ENCODE measurements at regions not wholly inside any gene's neighbourhood (a gene's known extent, or its start where the extent isn't known, plus 50 kb on each side); places are given as distances from the start of the nearest gene placed in this dataset.

DNA sequence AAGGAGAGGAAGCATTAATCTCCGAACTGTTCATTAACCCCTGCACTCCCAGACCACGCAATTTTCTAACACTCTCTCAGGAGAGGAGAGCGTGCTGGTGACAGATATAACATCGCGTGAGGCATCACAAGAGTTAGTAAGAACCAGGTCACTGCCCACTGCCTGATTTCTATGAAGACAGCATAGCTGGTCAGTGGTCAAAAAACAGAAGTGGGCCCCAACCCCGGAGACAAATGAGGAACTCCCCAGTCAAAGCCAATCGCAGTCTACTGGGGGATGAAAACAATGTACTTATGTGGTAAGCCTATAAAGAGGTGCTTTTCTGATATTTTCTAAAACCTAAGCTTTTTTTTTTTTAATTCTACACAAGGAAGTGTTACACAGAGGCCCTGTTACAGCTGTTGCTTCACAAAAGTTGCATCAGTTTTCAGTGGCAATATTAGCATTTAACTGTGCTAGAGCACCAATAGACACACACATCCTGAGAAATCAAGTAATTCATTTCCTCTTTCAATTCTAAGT, 231.8 kb upstream of the IRF2BP2 start:
- Histone ChIP-seq H3K27me3 (ENCODE audit: insufficient read depth, low read length) (no peaks in the 10 kb centered on the region), H3K4me3 (ENCODE audit: low read length) (no peak overlapping the region)

GRCh38 chr1:234841281-234841680, 231.3 kb upstream of the IRF2BP2 start:
- Histone ChIP-seq H3K27me3 (ENCODE audit: insufficient read depth, low read length) (no peaks in the 10 kb centered on the region), H3K4me1 (ENCODE audit: insufficient read depth, low read length) (peaks cover 89% of the 10 kb centered on the region), H3K9me3 (ENCODE audit: low read depth, low read length) (no peaks in the 10 kb centered on the region), H3K4me3 (ENCODE audit: low read length) (no peak overlapping the region)

More for the DNA sequence above, 231.8 kb upstream of the IRF2BP2 start:
- no peaks in the 10 kb centered on the region for H3K9me3 ChIP-seq (ENCODE audit: low read depth, low read length)
- H3K4me1 ChIP-seq (ENCODE audit: insufficient read depth, low read length): peaks cover 88% of the 10 kb centered on the region

DNA sequence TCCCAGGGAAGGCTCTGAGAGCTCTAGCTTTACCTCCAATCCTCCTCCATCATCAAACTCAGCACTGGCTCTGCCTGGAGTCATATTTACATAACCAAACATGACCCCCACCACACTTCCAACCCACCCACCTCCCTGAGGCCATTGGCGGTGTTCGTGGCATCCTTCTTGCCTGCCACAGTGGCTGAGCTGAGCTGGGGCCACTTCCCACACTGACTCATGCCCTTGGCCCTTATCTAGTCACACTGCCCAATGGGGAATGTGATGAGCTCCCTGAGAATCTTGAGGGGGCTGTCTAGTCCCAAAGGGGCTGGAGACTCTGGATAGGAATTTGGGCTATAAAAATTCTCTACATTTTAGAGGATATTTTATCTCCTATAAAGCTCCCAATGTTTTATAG, 230.9 kb upstream of the IRF2BP2 start:
- H3K27me3 ChIP-seq (ENCODE audit: insufficient read depth, low read length): no peaks in the 10 kb centered on the region
- H3K4me1 ChIP-seq (ENCODE audit: insufficient read depth, low read length): peaks cover 92% of the 10 kb centered on the region
- H3K4me3 ChIP-seq (ENCODE audit: low read length): no peak overlapping the region
- H3K9me3 ChIP-seq (ENCODE audit: low read depth, low read length): no peaks in the 10 kb centered on the region

DNA sequence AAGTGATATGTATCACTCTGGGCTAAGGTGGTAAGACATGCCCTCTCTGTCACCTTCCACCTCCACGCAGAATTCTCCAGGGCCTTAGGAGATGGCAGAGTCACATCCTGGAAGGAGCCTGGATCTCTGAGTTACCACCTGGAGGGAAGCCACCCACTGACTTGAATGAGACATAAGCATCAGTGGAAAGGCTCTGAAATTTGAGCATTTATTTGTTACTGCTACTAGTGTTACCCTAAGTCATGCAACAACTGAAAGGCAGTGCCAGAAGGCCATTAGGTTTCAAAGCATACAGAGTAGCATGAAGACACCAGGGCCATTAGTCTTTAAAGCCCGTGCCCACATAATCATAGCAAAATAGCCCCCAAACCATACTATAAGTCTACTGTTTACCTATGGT, 230.3 kb upstream of the IRF2BP2 start:
- Histone ChIP-seq H3K4me1 (ENCODE audit: insufficient read depth, low read length) (peaks cover 94% of the 10 kb centered on the region), H3K4me3 (ENCODE audit: low read length) (no peak overlapping the region), H3K9me3 (ENCODE audit: low read depth, low read length) (no peaks in the 10 kb centered on the region), H3K27me3 (ENCODE audit: insufficient read depth, low read length) (no peaks in the 10 kb centered on the region)

DNA sequence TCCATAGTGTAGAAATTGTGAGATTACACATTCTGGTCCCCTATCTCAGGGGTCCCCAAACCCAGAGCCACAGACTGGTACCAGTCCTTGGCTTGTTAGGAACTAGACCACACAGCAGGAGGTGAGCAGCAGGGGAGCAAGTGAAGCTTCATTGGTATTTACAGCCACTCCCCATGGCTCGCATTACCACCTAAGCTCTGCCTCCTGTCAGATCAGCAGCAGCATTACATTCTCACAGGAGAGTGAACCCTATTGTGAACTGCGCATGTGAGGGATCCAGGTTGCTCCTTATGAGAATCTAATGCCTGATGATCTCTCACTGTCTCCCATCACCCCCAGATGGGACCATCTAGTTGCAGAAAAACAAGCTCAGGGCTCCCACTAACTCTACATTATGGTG, 229.7 kb upstream of the IRF2BP2 start:
- Histone ChIP-seq H3K4me3 (ENCODE audit: low read length) (no peak overlapping the region), H3K4me1 (ENCODE audit: insufficient read depth, low read length) (peaks cover 90% of the 10 kb centered on the region), H3K9me3 (ENCODE audit: low read depth, low read length) (no peaks in the 10 kb centered on the region), H3K27me3 (ENCODE audit: insufficient read depth, low read length) (no peaks in the 10 kb centered on the region)

- Histone ChIP-seq H3K9me3 (ENCODE audit: low read depth, low read length) (no peaks in the 10 kb centered on the region), H3K4me1 (ENCODE audit: insufficient read depth, low read length) (peaks cover 82% of the 10 kb centered on the region), H3K27me3 (ENCODE audit: insufficient read depth, low read length) (no peaks in the 10 kb centered on the region), H3K4me3 (ENCODE audit: low read length) (no peak overlapping the region)
These were observed 228.8 kb upstream of the IRF2BP2 start for GRCh38 chr1:234838820-234839219.

- no peaks in the 10 kb centered on the region for H3K9me3 ChIP-seq (ENCODE audit: low read depth, low read length)
These were observed 228.2 kb upstream of the IRF2BP2 start for GRCh38 chr1:234838182-234838581.

GRCh38 chr1:234837713-234838112, 227.7 kb upstream of the IRF2BP2 start:
- H3K4me1 ChIP-seq (ENCODE audit: insufficient read depth, low read length): peaks cover 71% of the 10 kb centered on the region
- H3K9me3 ChIP-seq (ENCODE audit: low read depth, low read length): no peaks in the 10 kb centered on the region

More at GRCh38 chr1:234838182-234838581, 228.2 kb upstream of the IRF2BP2 start:
- Histone ChIP-seq H3K4me3 (ENCODE audit: low read length) (no peak overlapping the region), H3K27me3 (ENCODE audit: insufficient read depth, low read length) (no peaks in the 10 kb centered on the region), H3K4me1 (ENCODE audit: insufficient read depth, low read length) (peaks cover 75% of the 10 kb centered on the region)

DNA sequence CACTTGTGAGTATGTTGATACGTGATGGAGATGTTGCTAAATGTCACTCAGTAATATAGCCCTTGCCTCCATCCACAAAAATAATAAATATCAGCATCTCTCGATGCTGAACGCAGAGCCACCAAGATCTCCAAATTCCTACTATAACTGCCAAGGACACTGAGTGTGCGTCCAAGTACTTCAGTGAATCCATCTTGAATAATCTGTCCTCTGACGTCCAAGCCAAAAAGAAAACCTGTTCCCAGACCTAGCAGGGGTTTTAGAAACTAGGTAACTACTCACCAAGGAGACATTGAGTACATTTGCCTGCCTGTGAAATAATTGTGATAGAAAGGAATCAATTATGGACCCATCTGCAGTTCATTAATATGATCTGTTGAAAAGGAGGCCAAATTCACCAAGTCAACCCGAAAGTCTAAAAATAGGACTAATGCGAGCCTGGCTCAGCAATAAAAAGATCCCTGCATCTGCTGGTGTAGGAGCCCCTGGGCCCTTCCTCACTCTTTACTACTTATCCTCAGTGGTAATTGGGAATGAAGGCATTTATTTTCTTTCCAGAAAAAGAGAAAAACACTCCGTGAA, 226.9 kb upstream of the IRF2BP2 start:
- H3K4me3 ChIP-seq (ENCODE audit: low read length): no peak overlapping the region
- H3K4me1 ChIP-seq (ENCODE audit: insufficient read depth, low read length): peaks cover 65% of the 10 kb centered on the region
- H3K27me3 ChIP-seq (ENCODE audit: insufficient read depth, low read length): no peaks in the 10 kb centered on the region
- no peaks in the 10 kb centered on the region for H3K9me3 ChIP-seq (ENCODE audit: low read depth, low read length)

More at GRCh38 chr1:234837713-234838112, 227.7 kb upstream of the IRF2BP2 start:
- Histone ChIP-seq H3K4me3 (ENCODE audit: low read length) (no peak overlapping the region), H3K27me3 (ENCODE audit: insufficient read depth, low read length) (no peaks in the 10 kb centered on the region)

DNA sequence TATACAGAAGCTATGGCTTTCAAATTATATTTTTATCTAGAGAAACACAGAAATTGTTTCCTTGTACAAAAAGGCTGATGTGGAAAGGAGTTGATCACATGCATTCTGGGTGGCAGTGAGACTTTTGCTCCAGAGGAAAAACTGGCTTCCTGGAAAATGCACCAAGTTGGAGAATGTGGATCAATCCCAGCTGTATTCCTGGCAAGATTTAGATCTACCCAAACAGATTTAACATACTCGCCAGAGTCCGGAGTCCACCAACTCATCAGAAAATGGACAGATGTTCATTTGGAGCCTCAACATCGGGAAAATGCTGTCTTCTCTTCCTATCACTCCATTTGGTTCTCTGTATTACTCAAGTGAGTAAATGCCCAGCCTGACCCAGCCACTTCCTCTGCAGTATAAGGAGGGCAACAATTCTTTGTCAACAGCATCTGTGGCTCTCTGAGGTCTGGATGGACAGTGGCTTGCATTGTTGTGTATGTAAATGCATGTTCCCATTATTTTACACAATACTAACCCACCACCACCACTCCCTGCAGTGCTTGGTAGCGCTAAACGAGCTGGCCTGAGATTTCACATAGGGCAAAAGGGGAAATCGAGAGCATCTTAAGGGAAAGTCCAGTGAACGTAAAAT, 226.2 kb upstream of the IRF2BP2 start:
- Histone ChIP-seq H3K4me3 (ENCODE audit: low read length) (no peak overlapping the region), H3K4me1 (ENCODE audit: insufficient read depth, low read length) (peaks cover 58% of the 10 kb centered on the region), H3K9me3 (ENCODE audit: low read depth, low read length) (no peaks in the 10 kb centered on the region), H3K27me3 (ENCODE audit: insufficient read depth, low read length) (no peaks in the 10 kb centered on the region)

- Histone ChIP-seq H3K9me3 (ENCODE audit: low read depth, low read length) (no peaks in the 10 kb centered on the region), H3K4me3 (ENCODE audit: low read length) (no peak overlapping the region), H3K4me1 (ENCODE audit: insufficient read depth, low read length) (peaks cover 49% of the 10 kb centered on the region), H3K27me3 (ENCODE audit: insufficient read depth, low read length) (no peaks in the 10 kb centered on the region)
These were observed 225.3 kb upstream of the IRF2BP2 start for GRCh38 chr1:234835239-234835638.

GRCh38 chr1:234833646-234834045, 223.7 kb upstream of the IRF2BP2 start:
- Histone ChIP-seq H3K27me3 (ENCODE audit: insufficient read depth, low read length) (no peaks in the 10 kb centered on the region), H3K4me1 (ENCODE audit: insufficient read depth, low read length) (peaks cover 33% of the 10 kb centered on the region), H3K9me3 (ENCODE audit: low read depth, low read length) (no peaks in the 10 kb centered on the region), H3K4me3 (ENCODE audit: low read length) (no peak overlapping the region)

DNA sequence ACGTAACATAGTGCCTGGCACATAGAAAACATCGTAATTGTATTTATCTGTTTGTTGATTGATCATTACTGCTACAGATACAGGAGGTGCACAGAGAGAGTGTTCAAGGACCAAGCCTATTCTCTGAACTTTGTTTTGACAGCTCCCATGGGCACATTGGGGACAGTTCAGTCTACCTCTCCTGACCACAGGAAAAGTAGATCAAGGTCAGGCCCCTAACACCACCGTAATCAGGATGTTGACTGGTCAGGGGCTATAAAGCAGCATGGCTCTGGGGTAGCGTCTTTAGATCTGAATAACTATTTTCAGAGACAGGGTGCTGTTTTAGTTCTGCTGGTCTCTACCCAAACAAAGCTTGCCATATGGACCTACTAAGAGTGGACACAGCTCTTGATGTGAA, 223.1 kb upstream of the IRF2BP2 start:
- Histone ChIP-seq H3K9me3 (ENCODE audit: low read depth, low read length) (no peaks in the 10 kb centered on the region), H3K4me1 (ENCODE audit: insufficient read depth, low read length) (peaks cover 28% of the 10 kb centered on the region), H3K27me3 (ENCODE audit: insufficient read depth, low read length) (no peaks in the 10 kb centered on the region), H3K4me3 (ENCODE audit: low read length) (no peak overlapping the region)

DNA sequence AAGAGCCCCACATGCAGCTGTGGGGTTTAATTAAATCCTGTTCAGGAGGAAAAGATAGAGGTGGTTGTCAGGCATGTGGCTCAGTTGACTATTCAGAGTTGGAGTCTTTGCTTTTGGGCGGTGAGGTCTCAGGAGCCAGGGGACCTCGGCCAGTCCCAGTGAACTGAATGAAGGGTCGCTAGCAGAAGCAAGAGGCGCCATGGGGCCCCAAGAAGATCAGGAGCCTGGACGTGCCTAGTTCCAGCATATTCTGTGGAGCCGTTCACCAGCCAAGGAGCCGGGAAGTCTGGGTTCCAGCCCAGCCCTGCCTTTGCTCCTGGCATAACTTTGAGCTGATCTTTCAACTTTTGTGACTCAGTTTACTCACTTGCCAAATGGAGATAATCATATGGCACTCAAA, 217.7 kb upstream of the IRF2BP2 start:
- Histone ChIP-seq H3K4me1 (ENCODE audit: insufficient read depth, low read length) (no peaks in the 10 kb centered on the region), H3K4me3 (ENCODE audit: low read length) (no peak overlapping the region), H3K27me3 (ENCODE audit: insufficient read depth, low read length) (no peaks in the 10 kb centered on the region), H3K9me3 (ENCODE audit: low read depth, low read length) (no peaks in the 10 kb centered on the region)

DNA sequence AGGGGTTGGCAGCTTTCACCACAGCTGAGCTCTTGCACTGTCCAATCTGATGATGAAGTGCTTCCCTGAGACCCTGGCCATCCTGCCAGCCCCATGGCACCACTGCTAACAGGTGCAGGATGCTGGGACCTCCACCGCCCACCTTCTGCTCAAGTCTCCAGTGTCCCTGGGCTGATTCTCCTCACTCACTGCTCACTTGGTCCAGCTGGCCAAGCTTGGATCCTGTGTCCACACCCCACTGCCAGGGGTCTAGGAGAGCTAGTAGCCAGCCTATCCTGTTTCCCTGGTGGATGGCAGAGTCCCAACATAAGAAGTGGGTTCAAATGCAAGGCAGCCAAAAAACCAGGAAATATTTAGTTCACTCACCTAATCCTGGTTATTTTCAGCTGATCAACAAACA, 217.2 kb upstream of the IRF2BP2 start:
- Histone ChIP-seq H3K4me1 (ENCODE audit: insufficient read depth, low read length) (no peaks in the 10 kb centered on the region), H3K4me3 (ENCODE audit: low read length) (no peak overlapping the region), H3K9me3 (ENCODE audit: low read depth, low read length) (no peaks in the 10 kb centered on the region), H3K27me3 (ENCODE audit: insufficient read depth, low read length) (no peaks in the 10 kb centered on the region)

GRCh38 chr1:234826352-234826751, 216.4 kb upstream of the IRF2BP2 start:
- no peaks in the 10 kb centered on the region for H3K9me3 ChIP-seq (ENCODE audit: low read depth, low read length)
- H3K4me3 ChIP-seq (ENCODE audit: low read length): no peak overlapping the region
- H3K4me1 ChIP-seq (ENCODE audit: insufficient read depth, low read length): no peaks in the 10 kb centered on the region
- no peaks in the 10 kb centered on the region for H3K27me3 ChIP-seq (ENCODE audit: insufficient read depth, low read length)
